ENCODE measurements at regions not wholly inside any gene's neighbourhood (a gene's known extent, or its start where the extent isn't known, plus 50 kb on each side); places are given as distances from the start of the nearest gene placed in this dataset.

DNA sequence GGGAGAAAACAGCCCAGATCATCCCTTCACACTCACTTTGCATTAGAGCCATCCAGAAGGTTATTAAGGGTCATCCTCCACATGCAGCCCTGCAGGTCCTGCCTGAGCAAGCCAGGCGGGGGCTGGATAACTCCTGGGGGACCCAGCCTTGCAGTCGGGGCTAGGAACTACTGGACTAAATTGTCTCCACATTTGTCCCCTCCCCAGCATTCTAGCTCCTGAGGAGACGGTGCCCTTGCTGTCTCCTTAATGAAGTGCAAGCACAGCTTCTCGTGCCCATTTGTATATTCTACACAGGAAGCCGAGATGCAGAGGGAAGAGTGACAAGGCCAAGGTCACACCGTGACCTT, 185.2 kb downstream of the C16orf95 start:
- Mint-ChIP-seq H3K27me3 (ENCODE audit: low read depth) (no peaks in the 10 kb centered on the region), H3K36me3 (ENCODE audit: insufficient read depth in 2 of 2) (no peaks in the 10 kb centered on the region), H3K27ac (no peak overlapping the region), H3K9me3 (peaks cover 2% of the 10 kb centered on the region in 2 donors), H3K4me1 (ENCODE audit: low read depth) (no peaks in the 10 kb centered on the region), H3K4me3 (no peak overlapping the region)
- DNase-seq (no peak), ATAC-seq (replicated peaks in 1 of 2) (no peak)

DNA sequence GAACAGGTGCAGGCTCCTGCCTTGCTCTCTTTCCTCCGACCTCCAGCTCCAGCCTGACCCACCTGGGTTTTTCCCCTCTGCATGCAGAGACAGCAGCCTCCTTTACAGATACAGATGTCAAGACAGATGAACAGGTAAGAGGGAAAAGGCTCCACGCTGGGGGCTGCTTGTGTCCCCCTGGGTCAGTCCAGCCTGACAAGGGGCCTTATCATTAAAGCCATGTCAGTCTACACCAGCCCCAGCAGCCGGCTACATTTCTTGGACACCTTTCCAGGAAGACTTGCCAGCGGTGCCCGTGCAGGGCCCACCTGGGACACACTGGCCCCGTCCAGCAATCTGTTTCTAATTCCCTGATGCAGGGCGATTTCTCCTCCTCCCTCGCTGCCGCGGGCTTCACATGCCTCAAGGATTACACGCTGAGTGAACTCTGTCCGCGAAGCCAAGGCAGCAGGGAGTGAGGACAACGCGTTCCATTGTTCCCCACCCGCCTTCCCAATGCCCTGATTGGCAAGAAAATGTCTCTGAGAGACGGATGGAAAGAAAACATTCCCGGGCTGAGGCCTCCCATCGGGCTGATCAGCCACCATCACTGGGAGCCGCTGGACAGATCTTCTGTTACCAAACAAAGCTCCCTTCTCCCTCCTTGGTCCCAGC, 184.7 kb downstream of the C16orf95 start:
- ATAC-seq (replicated peaks in 1 of 2), result no peak
- H3K9me3 Mint-ChIP-seq, result peaks cover 2% of the 10 kb centered on the region in 2 donors
- H3K4me1 Mint-ChIP-seq (ENCODE audit: low read depth), result no peaks in the 10 kb centered on the region

DNA sequence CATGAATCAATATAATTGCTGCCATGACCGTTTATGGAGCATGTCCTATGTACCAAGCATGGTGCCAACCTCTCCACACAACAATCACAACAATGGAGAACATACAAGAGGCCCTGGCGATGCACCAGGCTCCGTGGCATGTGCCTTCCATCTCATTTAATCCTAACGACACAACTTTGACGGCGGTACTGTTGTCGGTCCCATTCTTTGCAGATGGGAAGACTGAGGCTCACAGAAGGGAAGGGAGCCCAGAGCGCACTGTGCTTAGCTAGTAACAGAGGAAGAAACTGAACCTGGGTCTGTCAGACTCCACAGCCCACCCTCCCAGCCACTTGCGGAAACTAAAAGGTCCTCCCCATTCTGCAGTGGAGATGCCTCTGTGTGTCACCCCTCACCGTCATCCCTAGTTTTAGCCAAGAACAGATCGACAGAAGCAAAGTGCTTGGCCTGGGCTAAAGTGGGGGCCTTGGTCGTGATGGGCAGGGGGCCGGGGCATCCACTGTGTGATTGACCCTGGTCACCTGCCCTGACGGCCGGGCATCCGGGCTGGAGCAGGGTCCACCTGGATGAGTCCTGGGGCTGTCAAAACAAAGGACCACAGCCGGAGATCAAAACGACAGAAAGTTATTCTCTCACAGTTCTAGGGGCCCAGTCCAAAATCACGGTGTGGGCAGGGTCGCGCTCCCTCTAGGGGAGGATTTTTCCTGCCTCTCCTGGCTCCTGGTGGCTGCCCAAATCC, 183.9 kb downstream of the C16orf95 start:
- Mint-ChIP-seq H3K27me3 (ENCODE audit: low read depth) (no peaks in the 10 kb centered on the region), H3K4me3 (no peak overlapping the region), H3K27ac (no peak overlapping the region), H3K36me3 (ENCODE audit: insufficient read depth in 2 of 2) (no peaks in the 10 kb centered on the region), H3K9me3 (peaks cover 2% of the 10 kb centered on the region in 2 donors), H3K4me1 (ENCODE audit: low read depth) (no peaks in the 10 kb centered on the region)
- ATAC-seq (replicated peaks in 1 of 2) (no peak), DNase-seq (no peak)

More for the DNA sequence above, 184.7 kb downstream of the C16orf95 start:
- Mint-ChIP-seq H3K36me3 (ENCODE audit: insufficient read depth in 2 of 2) (no peaks in the 10 kb centered on the region), H3K27me3 (ENCODE audit: low read depth) (no peaks in the 10 kb centered on the region), H3K27ac (no peak overlapping the region), H3K4me3 (no peak overlapping the region)
- no peak for DNase-seq

DNA sequence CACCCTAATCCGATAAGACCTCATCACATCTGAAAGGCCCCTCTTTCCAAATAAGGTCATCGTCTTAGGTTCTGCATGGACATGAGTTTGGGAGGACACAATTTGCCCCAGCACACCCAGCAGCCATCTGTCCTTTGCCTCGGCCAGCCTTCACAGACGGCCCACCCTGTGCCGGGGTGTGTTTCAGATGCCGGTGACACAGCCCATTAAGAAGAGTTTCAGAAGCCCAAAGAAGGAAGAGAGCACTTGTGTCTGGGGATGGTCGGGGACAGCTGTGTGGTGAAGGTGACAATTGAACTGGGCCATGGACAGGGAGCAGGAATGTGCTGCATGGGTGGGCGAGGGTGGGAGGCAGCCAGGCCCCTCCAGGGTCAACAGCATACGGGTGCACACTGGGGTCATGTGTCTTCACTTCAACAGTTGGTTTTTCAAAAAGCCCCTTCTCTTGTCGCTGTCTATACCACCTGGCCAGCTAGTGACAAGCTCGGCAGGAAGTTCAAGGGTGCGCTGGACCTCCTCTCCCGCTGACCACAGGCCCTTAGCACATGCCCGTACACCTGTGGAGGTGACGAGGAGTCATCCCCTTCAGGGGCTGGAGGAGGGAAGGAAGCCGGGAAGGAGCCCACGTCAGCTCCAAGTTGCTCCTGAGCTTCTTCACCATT, 183.1 kb downstream of the C16orf95 start:
- Mint-ChIP-seq H3K9me3 (peaks cover 1 to 2% of the 10 kb centered on the region in 2 donors), H3K27ac (no peak overlapping the region), H3K4me3 (no peak overlapping the region), H3K4me1 (ENCODE audit: low read depth) (no peaks in the 10 kb centered on the region), H3K27me3 (ENCODE audit: low read depth) (no peaks in the 10 kb centered on the region), H3K36me3 (ENCODE audit: insufficient read depth in 2 of 2) (no peaks in the 10 kb centered on the region)
- ATAC-seq (replicated peaks in 1 of 2), result no peak
- DNase-seq, result no peak

DNA sequence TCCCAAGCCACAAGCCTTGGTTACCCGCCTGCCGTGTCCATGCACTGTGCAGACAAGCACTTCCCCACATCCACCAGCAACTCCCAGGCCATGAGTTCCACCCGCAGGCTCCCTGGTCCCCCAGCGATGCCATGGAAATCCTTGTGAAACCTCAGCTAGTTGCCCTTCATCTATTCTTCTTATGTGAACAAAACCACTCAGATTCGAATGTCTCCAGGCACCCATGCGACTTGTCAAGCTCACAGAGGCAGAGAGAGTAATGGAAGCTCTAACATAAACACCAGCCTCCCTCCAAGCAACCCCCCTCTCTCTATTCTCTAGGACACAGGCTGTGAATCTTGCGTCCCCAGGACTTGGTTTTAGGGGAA, 182.6 kb downstream of the C16orf95 start:
- no peak for ATAC-seq (replicated peaks in 1 of 2)
- no peak for DNase-seq
- H3K4me1 Mint-ChIP-seq (ENCODE audit: low read depth), result no peaks in the 10 kb centered on the region
- H3K27me3 Mint-ChIP-seq (ENCODE audit: low read depth), result no peaks in the 10 kb centered on the region
- H3K36me3 Mint-ChIP-seq (ENCODE audit: insufficient read depth in 2 of 2), result no peaks in the 10 kb centered on the region
- H3K9me3 Mint-ChIP-seq, result no peaks in the 10 kb centered on the region
- no peak overlapping the region for H3K27ac Mint-ChIP-seq
- no peak overlapping the region for H3K4me3 Mint-ChIP-seq

DNA sequence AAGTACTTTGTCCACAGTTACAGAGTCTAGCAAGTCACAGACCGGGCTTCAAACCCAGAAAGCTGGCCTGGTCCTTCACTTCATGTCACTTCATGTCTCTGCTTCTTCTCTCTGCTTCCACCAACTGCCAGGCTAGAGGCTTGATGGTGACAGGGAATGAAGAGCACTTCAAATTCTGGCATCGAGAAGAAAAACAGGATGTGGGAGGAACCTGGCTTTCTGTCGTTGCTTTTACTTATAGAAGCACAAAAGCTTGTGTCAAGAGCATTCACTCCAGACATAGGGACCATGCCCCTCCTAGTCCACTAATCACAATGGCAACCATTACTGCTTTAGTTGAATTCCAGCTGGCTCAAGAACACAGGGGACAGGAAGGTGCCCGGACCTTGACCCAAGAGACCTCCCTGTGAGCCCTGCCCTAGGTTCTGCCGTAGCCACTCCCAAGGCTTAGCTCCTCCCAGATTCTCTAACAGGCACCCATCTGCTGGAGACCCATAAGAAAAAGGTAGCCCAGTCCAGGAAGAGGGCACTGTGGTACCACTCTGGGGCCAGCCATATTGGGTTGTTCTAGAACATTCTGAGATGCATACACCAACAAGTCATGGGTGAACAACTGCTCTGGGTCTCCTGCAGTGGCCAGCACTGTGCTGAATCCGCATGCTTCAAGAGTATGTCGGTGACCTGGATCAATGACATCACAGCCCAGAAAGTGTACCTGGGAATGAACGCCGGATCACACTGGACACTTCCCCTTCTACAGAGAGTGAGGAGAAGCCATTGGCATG, 181.8 kb downstream of the C16orf95 start:
- ATAC-seq (replicated peaks in 1 of 2) (no peak), DNase-seq (no peak)
- Mint-ChIP-seq H3K4me1 (ENCODE audit: low read depth) (no peaks in the 10 kb centered on the region), H3K4me3 (no peak overlapping the region), H3K27ac (no peak overlapping the region), H3K9me3 (no peaks in the 10 kb centered on the region), H3K36me3 (ENCODE audit: insufficient read depth in 2 of 2) (no peaks in the 10 kb centered on the region), H3K27me3 (ENCODE audit: low read depth) (no peaks in the 10 kb centered on the region)

DNA sequence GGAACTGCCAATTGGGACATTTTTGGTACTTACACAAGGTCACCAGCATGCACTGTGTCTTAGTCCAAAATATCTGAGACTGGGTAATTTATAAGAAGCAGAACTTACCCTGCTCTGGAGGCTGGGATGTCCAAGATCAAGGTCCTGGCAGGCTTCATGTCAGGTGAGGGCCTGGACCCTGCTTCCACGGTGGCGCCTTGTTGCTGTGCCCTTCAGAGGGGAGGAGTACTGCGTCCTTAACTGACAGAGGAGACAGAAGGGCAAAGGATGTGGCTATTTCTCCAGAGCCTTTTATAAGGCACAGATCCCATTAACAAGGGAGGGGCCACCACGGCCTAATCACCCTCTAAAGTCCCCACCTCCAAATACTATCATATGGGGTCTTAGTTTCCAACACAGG, 178.9 kb downstream of the C16orf95 start:
- no peaks in the 10 kb centered on the region for H3K9me3 Mint-ChIP-seq
- no peaks in the 10 kb centered on the region for H3K36me3 Mint-ChIP-seq (ENCODE audit: insufficient read depth in 2 of 2)
- no peaks in the 10 kb centered on the region for H3K4me1 Mint-ChIP-seq (ENCODE audit: low read depth)
- H3K27ac Mint-ChIP-seq, result no peak overlapping the region
- no peaks in the 10 kb centered on the region for H3K27me3 Mint-ChIP-seq (ENCODE audit: low read depth)
- ATAC-seq (replicated peaks in 1 of 2), result no peak
- no peak for DNase-seq
- no peak overlapping the region for H3K4me3 Mint-ChIP-seq

DNA sequence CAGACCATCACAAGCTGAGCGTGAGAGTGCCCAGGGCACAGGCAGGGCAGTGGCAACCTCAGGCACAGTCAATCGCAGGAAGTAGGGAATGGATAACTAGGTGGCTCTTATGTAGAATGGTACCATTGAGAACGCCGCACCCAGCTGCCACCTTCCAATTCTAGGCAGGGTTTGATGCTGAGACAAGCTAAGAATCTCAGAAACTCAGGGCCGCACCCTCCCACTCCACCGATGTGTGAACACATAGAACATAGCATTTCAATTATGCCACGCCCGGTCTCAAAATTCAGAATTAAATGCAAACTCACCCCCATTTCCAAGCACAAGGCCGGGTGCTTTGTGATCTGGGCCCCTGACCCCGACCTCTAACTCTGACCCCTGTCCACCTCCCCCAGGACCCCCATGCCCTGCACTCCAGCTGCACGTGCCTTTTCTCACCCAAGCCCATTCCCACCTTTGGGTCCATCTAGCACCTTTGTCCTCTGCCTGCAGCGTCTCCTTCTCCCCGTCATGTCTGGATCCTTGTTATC, 178.4 kb downstream of the C16orf95 start:
- Mint-ChIP-seq H3K27me3 (ENCODE audit: low read depth) (no peaks in the 10 kb centered on the region), H3K4me1 (ENCODE audit: low read depth) (no peaks in the 10 kb centered on the region), H3K9me3 (no peaks in the 10 kb centered on the region), H3K27ac (no peak overlapping the region), H3K4me3 (no peak overlapping the region), H3K36me3 (ENCODE audit: insufficient read depth in 2 of 2) (no peaks in the 10 kb centered on the region)
- no peak for DNase-seq
- ATAC-seq (replicated peaks in 1 of 2), result no peak

DNA sequence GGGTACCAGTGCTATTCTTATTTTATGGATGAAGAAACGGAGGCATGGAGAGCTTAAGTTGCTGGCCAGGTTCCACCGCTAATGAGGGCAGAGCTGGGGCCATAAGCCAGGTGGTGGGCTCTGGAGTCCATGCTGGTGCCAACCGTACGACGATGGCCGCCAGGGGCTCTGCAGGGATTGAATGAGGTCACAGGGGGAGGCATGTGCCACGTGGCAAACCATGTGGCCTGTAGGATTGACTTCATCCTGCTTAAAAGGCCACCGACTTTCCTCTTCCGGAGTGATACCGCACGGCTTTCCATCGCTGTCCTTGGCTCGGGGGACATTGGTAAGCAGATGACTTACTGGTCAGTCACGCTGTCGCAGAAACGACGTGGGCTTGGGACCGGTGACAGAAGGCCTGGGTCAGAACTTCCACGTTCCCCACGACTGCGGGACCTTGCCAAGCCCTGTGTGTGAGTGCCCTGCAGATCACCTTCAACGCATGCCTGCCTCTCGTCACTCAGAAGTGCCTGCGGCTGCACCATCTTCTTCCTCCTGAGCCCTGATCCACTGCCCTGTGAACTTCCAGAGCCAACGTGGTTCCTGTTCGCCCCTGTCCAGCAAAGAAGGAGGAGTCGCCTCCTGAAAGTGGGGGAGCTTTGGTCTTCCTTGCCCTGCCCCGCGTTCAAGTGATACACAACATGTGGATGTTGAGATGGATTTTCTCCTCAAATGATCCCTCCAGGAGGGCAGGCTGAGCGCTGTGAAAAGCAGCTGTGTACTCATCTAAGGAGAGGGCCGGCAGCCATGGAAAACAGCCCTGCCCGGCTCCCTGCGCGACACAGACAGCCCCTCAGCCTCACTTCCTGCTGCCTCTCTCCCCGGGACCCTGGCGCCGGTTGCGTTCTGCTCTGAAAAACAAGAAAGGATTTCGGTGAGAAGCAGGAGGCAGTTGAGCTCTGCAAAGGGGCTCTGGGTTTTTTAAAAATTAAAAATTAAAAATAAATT, 176.7 kb downstream of the C16orf95 start:
- Mint-ChIP-seq H3K27ac (no peak overlapping the region), H3K4me3 (no peak overlapping the region), H3K9me3 (peaks cover 0 to 4% of the 10 kb centered on the region in 2 donors), H3K27me3 (ENCODE audit: low read depth) (no peaks in the 10 kb centered on the region), H3K4me1 (ENCODE audit: low read depth) (no peaks in the 10 kb centered on the region), H3K36me3 (ENCODE audit: insufficient read depth in 2 of 2) (no peaks in the 10 kb centered on the region)
- ATAC-seq (replicated peaks in 1 of 2), result no peak
- DNase-seq, result no peak

DNA sequence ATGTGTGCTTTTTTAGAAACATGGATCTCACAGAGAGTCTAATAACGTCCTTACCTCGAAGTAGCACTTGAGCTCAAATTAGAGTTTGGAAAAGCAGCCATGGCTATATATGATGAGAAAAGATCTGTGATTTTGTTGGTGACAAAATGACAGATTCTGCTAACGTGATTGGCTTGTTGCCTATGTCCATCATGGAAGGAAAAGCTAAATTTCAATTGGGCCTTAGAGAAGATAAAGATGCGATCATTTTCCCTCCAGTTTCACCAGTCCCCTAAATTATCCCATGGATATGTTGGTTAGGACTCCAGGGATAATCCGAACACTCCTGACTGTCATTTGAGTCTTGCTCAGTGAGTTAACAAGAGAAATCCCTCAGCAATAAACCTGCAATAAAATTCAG, 175.8 kb downstream of the C16orf95 start:
- H3K27ac Mint-ChIP-seq, result no peak overlapping the region
- H3K9me3 Mint-ChIP-seq, result peaks cover 0 to 4% of the 10 kb centered on the region in 2 donors
- no peak overlapping the region for H3K4me3 Mint-ChIP-seq
- H3K27me3 Mint-ChIP-seq (ENCODE audit: low read depth), result no peaks in the 10 kb centered on the region
- DNase-seq (no peak), ATAC-seq (replicated peaks in 1 of 2) (no peak)
- no peaks in the 10 kb centered on the region for H3K4me1 Mint-ChIP-seq (ENCODE audit: low read depth)
- H3K36me3 Mint-ChIP-seq (ENCODE audit: insufficient read depth in 2 of 2), result no peaks in the 10 kb centered on the region

DNA sequence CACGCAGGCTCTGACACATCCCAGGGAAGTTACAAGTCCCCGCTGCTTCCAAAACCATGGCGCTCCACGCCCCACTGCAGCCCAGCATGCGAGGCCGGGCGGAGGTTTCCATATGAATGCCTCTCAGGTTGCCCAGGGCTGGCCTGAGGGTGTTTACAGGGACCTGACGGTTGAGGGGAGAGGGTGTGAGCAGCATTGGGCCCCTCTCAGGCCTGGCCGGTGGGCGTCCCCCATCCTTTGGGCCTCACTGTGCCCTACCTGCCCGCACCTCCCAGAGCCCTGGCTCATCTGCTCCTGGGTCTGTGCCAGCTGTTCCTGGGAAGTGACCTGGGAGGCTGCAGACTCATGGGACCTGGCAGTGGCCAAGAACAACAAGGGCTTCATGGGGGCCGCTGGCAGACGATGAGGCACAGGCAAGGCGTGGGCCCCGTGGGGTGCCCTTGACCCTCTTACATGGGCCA, 173.5 kb downstream of the C16orf95 start:
- Mint-ChIP-seq H3K4me1 (ENCODE audit: low read depth) (peaks cover under 1% of the 10 kb centered on the region), H3K9me3 (peaks cover 0 to 8% of the 10 kb centered on the region in 2 donors), H3K4me3 (no peak overlapping the region), H3K27me3 (ENCODE audit: low read depth) (no peaks in the 10 kb centered on the region), H3K36me3 (ENCODE audit: insufficient read depth in 2 of 2) (peaks cover 3 to 4% of the 10 kb centered on the region in 2 donors), H3K27ac (no peak overlapping the region)
- ATAC-seq (replicated peaks in 1 of 2), result no peak
- DNase-seq, result no peak

DNA sequence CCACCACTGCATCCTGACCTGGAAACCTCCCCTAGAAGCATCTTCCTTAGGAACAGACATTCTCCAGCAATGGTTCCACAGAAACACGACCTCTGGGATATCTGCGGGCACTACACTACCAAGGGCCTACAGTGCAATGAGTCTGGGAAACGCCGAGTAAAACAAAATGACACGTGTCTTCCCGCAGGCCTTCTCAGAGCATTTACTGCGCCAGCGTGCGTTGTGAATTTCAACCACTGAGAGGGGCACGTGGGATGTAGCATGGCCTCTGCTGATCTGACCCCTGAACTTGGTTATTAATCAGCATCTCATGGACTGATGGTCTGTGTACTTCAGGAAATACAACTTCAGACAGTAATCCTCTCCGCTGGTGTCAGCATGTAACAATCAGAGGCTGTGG, 173.0 kb downstream of the C16orf95 start:
- Mint-ChIP-seq H3K4me1 (ENCODE audit: low read depth) (peaks cover 5% of the 10 kb centered on the region), H3K9me3 (peaks cover 0 to 12% of the 10 kb centered on the region in 2 donors), H3K27ac (no peak overlapping the region), H3K36me3 (ENCODE audit: insufficient read depth in 2 of 2) (peaks cover 5 to 8% of the 10 kb centered on the region in 2 donors), H3K27me3 (ENCODE audit: low read depth) (no peaks in the 10 kb centered on the region), H3K4me3 (no peak overlapping the region)
- ATAC-seq (replicated peaks in 1 of 2) (no peak), DNase-seq (no peak)

Measured in activated T-cell treated with anti-CD3 and anti-CD28 coated beads, Interleukin-2, amount 50 U/mL, for 72 hours (primary cell).